SK-N-SH treated with all-trans-retinoic acid at 6 μM for 48 hours (cell line): ENCODE measurements at regions not wholly inside any gene's neighbourhood (a gene's known extent, or its start where the extent isn't known, plus 50 kb on each side); places are given as distances from the start of the nearest gene placed in this dataset.

Experiments
- ARNTL ChIP-seq: fragments of 450-650 bp; formaldehyde crosslinking; IDR thresholded peaks from 2 replicates; pipeline ENCODE4 v1.5.0; 2020; ENCODE audit warnings: low read depth, mild to moderate bottlenecking, moderate library complexity, borderline replicate concordance
- GLIS3 ChIP-seq: fragments of 250-450 bp; sonication (Bioruptor Pico); IDR thresholded peaks from 2 replicates; pipeline ENCODE4 v1.5.0; 2020; ENCODE audit warnings: mild to moderate bottlenecking, moderate library complexity
- PPARA ChIP-seq: fragments of 250-450 bp; sonication (Bioruptor Pico); IDR thresholded peaks from 2 replicates; pipeline ENCODE4 v1.5.0; 2020; ENCODE audit warnings: mild to moderate bottlenecking, borderline replicate concordance
- RARB ChIP-seq: fragments of 250-450 bp; sonication (Bioruptor Pico); IDR thresholded peaks from 2 replicates; pipeline ENCODE4 v1.8.0; 2021; ENCODE audit warnings: mild to moderate bottlenecking, moderate library complexity
- SNAI2 ChIP-seq: fragments of 250-450 bp; sonication (Bioruptor Pico); IDR thresholded peaks from 2 replicates; pipeline ENCODE4 v1.5.0; 2020; ENCODE audit warnings: mild to moderate bottlenecking, moderate library complexity
- TOX ChIP-seq: fragments of 250-450 bp; sonication (Bioruptor Pico); IDR thresholded peaks from 2 replicates; pipeline ENCODE4 v1.8.0; 2021; ENCODE audit warnings: mild to moderate bottlenecking, moderate library complexity, borderline replicate concordance
- ZC3H10 ChIP-seq: fragments of 250-450 bp; sonication (Bioruptor Pico); IDR thresholded peaks from 2 replicates; pipeline ENCODE4 v1.5.1; 2021; ENCODE audit warnings: mild to moderate bottlenecking, moderate library complexity
- ZFP3 ChIP-seq: fragments of 250-450 bp; sonication (Bioruptor Pico); IDR thresholded peaks from 2 replicates; pipeline ENCODE4 v1.5.0; 2020; ENCODE audit warnings: mild to moderate bottlenecking, moderate library complexity
- ZFP30 ChIP-seq: fragments of 450-650 bp; formaldehyde crosslinking; IDR thresholded peaks from 2 replicates; pipeline ENCODE4 v1.5.0; 2022; ENCODE audit warnings: mild to moderate bottlenecking, moderate library complexity
- ZNF8 ChIP-seq: fragments of 450-650 bp; formaldehyde crosslinking; IDR thresholded peaks from 2 replicates; pipeline ENCODE4 v1.5.0; 2020; ENCODE audit warnings: mild to moderate bottlenecking, moderate library complexity
- TF ChIP-seq, protein P1 (sequence below): fragments of 250-450 bp; sonication (Bioruptor Pico); IDR thresholded peaks from 2 replicates; pipeline ENCODE4 v1.5.0; 2020; ENCODE audit warnings: mild to moderate bottlenecking, moderate library complexity
- TF ChIP-seq, protein P2 (sequence below): fragments of 250-450 bp; sonication (Bioruptor Pico); IDR thresholded peaks from 2 replicates; pipeline ENCODE4 v1.5.1; 2020; ENCODE audit warnings: low read depth, mild to moderate bottlenecking, moderate library complexity
- TF ChIP-seq, protein P3 (sequence below): fragments of 250-450 bp; sonication (Bioruptor Pico); IDR thresholded peaks from 2 replicates; pipeline ENCODE4 v1.5.1; 2021; ENCODE audit warnings: mild to moderate bottlenecking, moderate library complexity

DNA sequence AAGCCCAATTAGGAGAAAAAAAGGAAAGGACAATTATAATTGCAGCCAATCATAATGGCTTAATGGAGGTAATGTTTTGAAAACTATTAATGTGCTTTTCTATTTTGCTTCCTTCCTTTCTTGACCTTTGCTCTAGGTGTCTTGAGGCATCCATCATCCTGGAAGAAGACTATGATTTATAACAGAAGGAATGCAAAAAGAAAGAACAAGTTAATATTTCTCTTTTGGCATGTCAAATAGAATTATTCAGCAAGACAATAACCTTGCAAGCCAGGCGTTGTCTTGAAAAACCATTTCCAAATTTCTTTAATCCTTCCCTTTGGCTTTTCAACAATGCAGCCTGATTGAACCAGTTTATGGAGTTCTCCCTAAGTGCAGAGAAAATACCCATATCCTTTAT lies 107.7 kb upstream of the USP24 start:
- TF ChIP-seq GLIS3: no peak
- TF ChIP-seq, protein P1, sequence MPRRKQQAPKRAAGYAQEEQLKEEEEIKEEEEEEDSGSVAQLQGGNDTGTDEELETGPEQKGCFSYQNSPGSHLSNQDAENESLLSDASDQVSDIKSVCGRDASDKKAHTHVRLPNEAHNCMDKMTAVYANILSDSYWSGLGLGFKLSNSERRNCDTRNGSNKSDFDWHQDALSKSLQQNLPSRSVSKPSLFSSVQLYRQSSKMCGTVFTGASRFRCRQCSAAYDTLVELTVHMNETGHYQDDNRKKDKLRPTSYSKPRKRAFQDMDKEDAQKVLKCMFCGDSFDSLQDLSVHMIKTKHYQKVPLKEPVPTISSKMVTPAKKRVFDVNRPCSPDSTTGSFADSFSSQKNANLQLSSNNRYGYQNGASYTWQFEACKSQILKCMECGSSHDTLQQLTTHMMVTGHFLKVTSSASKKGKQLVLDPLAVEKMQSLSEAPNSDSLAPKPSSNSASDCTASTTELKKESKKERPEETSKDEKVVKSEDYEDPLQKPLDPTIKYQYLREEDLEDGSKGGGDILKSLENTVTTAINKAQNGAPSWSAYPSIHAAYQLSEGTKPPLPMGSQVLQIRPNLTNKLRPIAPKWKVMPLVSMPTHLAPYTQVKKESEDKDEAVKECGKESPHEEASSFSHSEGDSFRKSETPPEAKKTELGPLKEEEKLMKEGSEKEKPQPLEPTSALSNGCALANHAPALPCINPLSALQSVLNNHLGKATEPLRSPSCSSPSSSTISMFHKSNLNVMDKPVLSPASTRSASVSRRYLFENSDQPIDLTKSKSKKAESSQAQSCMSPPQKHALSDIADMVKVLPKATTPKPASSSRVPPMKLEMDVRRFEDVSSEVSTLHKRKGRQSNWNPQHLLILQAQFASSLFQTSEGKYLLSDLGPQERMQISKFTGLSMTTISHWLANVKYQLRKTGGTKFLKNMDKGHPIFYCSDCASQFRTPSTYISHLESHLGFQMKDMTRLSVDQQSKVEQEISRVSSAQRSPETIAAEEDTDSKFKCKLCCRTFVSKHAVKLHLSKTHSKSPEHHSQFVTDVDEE (CRISPR knock-in tag): no peak
- TF ChIP-seq, protein P2, sequence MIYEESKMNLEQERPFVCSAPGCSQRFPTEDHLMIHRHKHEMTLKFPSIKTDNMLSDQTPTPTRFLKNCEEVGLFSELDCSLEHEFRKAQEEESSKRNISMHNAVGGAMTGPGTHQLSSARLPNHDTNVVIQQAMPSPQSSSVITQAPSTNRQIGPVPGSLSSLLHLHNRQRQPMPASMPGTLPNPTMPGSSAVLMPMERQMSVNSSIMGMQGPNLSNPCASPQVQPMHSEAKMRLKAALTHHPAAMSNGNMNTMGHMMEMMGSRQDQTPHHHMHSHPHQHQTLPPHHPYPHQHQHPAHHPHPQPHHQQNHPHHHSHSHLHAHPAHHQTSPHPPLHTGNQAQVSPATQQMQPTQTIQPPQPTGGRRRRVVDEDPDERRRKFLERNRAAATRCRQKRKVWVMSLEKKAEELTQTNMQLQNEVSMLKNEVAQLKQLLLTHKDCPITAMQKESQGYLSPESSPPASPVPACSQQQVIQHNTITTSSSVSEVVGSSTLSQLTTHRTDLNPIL: no peak
- TF ChIP-seq, protein P3, sequence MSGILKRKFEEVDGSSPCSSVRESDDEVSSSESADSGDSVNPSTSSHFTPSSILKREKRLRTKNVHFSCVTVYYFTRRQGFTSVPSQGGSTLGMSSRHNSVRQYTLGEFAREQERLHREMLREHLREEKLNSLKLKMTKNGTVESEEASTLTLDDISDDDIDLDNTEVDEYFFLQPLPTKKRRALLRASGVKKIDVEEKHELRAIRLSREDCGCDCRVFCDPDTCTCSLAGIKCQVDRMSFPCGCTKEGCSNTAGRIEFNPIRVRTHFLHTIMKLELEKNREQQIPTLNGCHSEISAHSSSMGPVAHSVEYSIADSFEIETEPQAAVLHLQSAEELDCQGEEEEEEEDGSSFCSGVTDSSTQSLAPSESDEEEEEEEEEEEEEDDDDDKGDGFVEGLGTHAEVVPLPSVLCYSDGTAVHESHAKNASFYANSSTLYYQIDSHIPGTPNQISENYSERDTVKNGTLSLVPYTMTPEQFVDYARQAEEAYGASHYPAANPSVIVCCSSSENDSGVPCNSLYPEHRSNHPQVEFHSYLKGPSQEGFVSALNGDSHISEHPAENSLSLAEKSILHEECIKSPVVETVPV: no peak
- TF ChIP-seq PPARA (CRISPR knock-in tag): no peak
- TF ChIP-seq SNAI2 (CRISPR knock-in tag): no peak
- TF ChIP-seq ZNF8 (CRISPR knock-in tag): no peak
- no peak for TF ChIP-seq ZFP3 (CRISPR knock-in tag)
- no peak for TF ChIP-seq ARNTL (CRISPR knock-in tag)
- TF ChIP-seq RARB: no peak
- no peak for TF ChIP-seq ZC3H10 (CRISPR knock-in tag)
- no peak for TF ChIP-seq ZFP30 (CRISPR knock-in tag)
- TF ChIP-seq TOX (CRISPR knock-in tag): no peak
